LNCaP clone FGC (cell line): ENCODE measurements at regions not wholly inside any gene's neighbourhood (a gene's known extent, or its start where the extent isn't known, plus 50 kb on each side); places are given as distances from the start of the nearest gene placed in this dataset.

ENCODE experiments used
- DNase-seq: peaks from one replicate; pipeline ENCODE4 v3.0.0-alpha.2; 2011; ENCODE audit warnings: low read depth
- H3K4me3 ChIP-seq: 2 replicates; pipeline ENCODE4 v1.5.1; 2011; ENCODE audit warnings: mild to moderate bottlenecking, low read depth, low read length, control low read depth
- TF ChIP-seq, protein P1 (sequence below): IDR thresholded peaks from 2 replicates; pipeline ENCODE4 v1.5.1; 2012; ENCODE audit warnings: mild to moderate bottlenecking; ENCODE audit not compliant: control insufficient read depth, insufficient read depth; ENCODE audit errors: extremely low read depth

DNA sequence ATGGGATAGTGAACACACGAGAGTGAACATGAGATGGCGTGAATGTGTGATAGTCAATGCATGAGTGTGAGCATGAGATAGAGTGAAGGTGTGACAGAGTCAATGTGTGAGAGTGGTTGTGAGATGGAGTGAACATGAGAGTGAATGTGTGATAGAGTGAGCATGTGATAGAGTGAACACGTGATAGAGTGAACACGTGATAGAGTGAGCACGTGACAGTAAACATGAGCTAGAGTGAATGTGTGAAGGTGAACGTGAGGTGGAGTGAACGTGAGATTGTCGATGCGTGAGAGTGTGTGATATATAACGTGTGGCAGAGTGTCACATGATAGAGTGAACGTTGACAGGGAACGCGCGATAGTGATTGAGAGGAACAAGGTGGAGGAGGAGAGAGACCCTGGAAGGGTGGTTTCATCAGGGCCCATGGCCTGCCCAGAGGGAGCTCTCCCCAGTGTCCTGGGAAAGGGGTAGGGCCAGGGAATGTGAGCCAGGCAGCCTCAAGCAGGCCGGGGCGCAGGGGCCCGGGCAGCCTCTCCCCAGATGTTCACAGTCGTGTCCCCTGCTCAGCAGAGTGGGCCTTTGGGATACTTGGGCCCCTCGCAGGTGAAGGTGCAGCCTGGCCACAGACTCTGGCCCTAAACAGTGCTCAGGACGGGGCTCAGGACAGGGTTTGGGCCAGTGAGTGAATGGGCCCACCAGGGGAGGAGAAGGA is 516.9 kb downstream of the EIPR1 start:
- no peak for DNase-seq
- no peak overlapping the region for H3K4me3 ChIP-seq
- TF ChIP-seq, protein P1, sequence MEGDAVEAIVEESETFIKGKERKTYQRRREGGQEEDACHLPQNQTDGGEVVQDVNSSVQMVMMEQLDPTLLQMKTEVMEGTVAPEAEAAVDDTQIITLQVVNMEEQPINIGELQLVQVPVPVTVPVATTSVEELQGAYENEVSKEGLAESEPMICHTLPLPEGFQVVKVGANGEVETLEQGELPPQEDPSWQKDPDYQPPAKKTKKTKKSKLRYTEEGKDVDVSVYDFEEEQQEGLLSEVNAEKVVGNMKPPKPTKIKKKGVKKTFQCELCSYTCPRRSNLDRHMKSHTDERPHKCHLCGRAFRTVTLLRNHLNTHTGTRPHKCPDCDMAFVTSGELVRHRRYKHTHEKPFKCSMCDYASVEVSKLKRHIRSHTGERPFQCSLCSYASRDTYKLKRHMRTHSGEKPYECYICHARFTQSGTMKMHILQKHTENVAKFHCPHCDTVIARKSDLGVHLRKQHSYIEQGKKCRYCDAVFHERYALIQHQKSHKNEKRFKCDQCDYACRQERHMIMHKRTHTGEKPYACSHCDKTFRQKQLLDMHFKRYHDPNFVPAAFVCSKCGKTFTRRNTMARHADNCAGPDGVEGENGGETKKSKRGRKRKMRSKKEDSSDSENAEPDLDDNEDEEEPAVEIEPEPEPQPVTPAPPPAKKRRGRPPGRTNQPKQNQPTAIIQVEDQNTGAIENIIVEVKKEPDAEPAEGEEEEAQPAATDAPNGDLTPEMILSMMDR = no peak

DNA sequence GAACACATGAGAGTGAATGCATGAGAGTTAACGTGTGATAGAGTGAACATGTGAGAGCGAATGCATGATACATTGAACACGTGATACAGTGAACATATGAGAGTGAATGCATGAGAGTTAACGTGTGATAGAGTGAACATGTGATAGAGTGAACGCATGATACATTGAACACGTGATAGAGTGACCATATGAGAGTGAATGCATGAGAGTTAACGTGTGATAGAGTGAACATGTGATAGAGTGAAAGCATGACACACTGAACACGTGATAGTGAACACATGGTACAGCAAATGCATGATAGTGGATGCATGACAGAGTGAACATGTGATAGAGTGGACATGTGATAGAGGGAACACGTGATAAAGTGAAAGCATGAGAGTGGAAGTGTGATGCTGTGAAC is 517.9 kb downstream of the EIPR1 start:
- no peak overlapping the region for H3K4me3 ChIP-seq
- TF ChIP-seq, protein P1 = no peak
- DNase-seq = no peak

DNA sequence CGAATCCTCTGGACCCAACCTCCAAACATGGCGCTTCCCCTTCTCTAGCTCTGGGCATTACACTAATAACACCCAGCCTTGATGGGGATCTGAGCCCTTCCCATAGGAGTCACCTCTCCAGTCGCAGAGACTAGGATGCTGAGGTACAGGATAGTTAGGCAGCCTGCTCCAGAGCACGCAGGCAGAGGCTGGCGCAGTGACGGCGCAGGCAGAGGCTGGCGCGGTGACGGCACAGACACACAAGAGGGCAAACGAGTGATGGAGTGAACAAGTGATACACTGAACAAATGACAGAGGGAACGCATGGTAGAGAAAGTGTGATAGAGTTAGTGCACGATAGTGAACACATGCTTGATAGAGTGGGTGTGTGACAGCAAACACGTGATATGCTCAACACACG is 518.5 kb downstream of the EIPR1 start:
- no peak overlapping the region for H3K4me3 ChIP-seq
- DNase-seq = no peak
- TF ChIP-seq, protein P1 = no peak

DNA sequence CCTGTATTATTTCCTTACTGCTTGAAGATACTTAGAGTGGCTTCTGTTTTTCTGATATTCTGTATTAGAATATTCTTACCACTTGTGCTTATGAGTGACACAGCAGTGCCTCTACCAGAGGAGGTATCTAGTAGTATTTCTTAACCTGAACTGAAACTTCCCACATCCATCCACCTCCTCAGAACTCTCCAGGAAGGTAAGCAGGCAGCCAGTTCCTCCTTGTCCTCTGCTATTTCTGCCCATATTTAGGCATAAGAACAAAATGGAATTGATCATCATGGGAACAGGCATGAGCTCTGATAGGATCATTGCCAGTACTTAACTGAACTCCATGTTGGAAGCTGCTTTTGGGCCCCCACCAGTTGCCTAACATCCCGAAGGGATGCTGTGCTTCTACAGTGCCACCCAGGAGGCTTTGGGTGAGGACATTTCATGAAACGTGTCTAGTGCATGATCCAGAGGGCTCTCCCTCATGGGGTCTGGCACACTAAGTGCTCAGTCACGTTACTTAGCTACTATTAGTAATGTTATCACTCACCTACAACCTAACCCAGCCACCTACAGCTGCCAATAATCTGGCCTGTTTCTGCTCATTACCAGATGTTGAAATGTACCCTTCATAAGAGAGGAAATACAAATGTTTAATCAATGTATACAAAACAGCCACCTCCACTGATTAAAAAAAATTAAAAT is 520.7 kb downstream of the EIPR1 start:
- no peak overlapping the region for H3K4me3 ChIP-seq
- DNase-seq = no peak
- TF ChIP-seq, protein P1 = no peak

DNA sequence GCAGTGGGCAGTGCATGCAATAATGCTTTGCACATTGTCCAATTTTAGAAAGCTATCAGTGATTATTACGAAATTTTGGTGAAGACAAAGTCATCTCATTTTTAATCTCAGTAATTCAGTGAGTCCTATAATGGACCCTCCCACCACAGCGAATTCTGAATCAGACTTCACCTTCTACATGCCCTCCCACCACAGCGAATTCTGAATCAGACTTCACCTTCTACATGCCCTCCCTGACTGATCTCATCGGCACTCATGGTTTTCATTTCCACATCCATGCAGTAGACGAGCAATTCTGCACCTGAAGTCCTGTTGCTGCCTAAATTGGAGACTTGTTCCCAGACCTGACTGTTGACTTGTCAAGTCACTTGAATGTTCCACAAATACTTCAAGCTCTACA is 522.3 kb downstream of the EIPR1 start:
- H3K4me3 ChIP-seq = no peak overlapping the region
- TF ChIP-seq, protein P1 = no peak
- DNase-seq = no peak

DNA sequence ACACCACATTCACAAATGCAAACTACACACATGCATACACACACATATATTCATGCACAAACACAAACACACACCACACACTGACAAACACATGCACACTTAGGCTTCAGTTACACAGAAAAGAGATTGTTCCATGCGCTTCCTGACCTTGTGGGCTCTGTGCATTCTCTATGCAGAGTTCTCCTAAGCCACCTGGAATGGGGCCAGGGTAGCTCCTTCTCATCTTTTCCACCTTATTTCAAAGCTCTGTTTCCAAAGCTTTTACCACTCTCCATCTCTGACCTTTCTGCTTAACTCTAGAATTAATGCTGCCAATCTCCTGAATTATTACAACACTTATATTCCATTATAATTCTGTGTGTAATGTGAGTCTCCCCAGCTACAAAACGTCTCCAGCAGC is 522.3 kb upstream of the MYT1L start:
- TF ChIP-seq, protein P1 = no peak
- DNase-seq = no peak
- H3K4me3 ChIP-seq = no peak overlapping the region
